Kasumi-1 (cell line): ENCODE measurements at regions not wholly inside any gene's neighbourhood (a gene's known extent, or its start where the extent isn't known, plus 50 kb on each side); places are given as distances from the start of the nearest gene placed in this dataset.
"Not testable (repeated sequence)": the region's sequence is repeated elsewhere in the genome, so short reads cannot be mapped to it uniquely, and the experiment has no call there.

Experiments
- DNase-seq, 2 experiments: peaks; one replicate each; lab custom pipeline; 2025; lab: John Stamatoyannopoulos, UW

DNA sequence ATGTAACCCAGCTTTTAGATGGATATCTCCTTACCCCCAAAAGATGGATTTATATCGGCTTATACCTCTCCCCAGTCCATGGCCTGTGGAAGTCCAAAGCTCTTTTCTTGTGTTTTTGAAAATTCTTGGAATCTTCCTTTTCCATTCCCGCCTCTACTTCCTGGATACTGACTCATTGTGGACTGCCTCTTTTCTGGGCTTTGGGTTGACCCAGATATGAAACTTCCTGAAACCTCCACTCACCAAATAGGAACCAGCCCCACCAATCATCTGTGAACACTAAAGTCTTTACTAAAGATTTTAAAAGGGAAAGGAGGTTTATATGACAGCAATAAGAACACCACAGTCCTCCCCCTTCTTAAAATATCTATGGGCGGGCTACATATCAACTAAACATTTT lies 163.4 kb upstream of the SYN3 start:
- no peak for DNase-seq

GRCh38 chr22:33220476-33221080 lies 162.4 kb upstream of the SYN3 start:
- DNase-seq, result no peak

- no peak for DNase-seq
These were observed 161.6 kb upstream of the SYN3 start for GRCh38 chr22:33219648-33220384.

- no peak for DNase-seq
These were observed 155.3 kb upstream of the SYN3 start for GRCh38 chr22:33213383-33214075.

DNA sequence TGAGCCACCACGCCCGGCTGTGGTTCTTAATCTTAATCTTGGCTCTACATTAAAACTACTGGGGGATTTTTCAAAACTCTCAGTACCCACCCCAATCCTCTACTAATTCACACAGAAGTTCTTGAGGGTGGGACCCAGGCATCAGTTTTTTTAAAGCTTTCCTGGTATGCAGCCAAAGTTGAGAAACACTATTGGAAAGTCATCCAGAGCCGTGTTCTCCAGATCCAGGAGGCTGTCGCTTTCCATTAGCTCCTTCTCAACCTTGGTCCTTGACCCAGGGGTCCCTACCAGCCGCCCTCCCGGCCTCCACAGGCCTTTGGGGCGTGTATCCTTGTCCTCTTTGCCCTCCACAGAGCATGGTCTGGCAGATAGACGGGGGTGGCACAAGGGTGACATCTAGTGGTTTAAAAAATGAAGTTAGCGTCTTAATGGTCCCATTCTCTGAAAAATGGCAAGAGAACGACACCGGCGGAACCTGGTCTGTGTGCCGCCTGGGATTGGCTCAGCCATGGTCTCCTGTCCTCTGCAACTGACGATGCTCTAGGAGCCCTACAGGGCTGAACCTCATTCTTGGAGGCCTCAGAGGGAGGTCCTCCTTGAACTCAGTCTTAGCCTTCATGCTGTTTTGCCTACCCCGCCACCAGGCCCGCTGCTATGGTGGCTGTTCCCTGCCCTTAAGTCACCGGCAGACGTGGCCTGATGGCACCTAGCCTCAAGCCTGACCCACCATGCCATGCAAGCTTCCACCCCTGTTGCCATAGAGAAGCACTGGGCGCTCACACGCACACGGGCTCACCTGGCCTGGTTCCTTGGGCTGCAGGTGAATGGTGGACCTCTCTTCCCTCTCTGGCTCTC lies 152.0 kb upstream of the SYN3 start:
- DNase-seq, result peak; percentile 42 to 61

DNA sequence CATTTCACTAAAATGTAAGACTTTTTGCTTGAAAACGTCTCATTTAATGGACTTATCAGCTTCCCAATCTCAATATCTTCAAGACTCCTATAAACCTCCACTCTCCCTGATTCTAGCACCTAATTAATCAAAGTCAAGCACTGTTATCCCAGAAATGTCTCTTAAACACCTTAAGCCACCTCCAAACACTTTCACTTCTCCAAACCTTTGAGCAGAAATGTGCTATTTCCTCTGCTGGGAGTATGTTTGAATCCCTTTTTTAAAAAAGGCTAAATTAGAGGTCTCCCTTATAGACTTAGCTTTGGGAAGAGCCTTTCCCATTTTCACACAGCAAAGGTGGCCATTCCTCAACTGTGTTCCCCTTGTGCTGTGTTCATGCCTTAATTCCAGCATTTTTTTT lies 146.2 kb upstream of the SYN3 start:
- DNase-seq, result no peak

GRCh38 chr22:33202455-33202854 lies 144.3 kb upstream of the SYN3 start:
- no peak for DNase-seq

DNA sequence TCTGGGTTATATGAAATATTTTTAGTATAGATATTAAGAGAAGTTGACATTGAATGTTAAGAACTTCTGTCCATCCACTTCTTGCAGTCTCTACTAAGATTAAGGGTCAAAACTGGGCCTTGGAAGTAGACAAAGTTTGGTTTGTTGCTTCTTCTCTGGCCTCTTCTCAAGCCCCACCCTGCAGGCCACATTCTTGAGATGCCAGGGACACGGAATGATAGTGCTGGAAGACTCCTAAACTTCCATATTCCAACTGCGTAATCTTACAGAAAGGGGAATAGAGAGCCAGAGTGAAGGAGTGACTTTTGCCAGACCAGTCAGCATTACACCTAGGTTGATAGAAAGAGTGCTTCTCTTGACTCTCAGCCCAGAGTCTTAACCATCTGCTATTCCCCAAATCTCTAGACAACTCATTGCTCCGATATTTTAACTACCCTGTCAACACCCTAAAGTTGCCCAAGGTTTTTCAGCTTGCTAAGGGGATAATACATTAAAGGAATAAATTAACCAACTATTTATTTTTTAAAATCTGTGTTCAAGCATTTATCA lies 136.4 kb upstream of the SYN3 start:
- no peak for DNase-seq

- no peak for DNase-seq
These were observed 134.0 kb upstream of the SYN3 start for GRCh38 chr22:33192156-33192555.

DNA sequence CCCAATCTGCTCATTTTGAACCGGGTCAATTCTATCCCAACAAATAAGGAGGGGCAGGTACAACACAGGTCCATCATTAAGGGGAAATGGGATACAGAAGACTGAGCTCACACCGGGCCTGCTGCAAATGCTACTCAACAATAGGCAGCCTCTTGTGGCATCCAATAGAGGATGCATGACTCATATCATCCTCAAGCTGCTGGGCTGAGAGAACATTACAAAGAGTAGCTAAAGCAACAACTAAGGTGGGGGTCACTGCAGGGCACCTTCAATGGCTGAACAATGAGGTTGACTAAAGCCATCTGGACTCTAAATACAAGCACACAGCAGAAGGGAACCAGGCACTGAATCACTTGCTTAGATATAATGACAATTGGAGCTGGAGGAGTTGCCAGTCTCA lies 130.1 kb upstream of the SYN3 start:
- no peak for DNase-seq

GRCh38 chr22:33186816-33187215 lies 128.6 kb upstream of the SYN3 start:
- DNase-seq, result no peak

- no peak for DNase-seq
These were observed 122.2 kb upstream of the SYN3 start for GRCh38 chr22:33180356-33180755.

GRCh38 chr22:33167998-33168790 lies 110.0 kb upstream of the SYN3 start:
- DNase-seq, result no peak

DNA sequence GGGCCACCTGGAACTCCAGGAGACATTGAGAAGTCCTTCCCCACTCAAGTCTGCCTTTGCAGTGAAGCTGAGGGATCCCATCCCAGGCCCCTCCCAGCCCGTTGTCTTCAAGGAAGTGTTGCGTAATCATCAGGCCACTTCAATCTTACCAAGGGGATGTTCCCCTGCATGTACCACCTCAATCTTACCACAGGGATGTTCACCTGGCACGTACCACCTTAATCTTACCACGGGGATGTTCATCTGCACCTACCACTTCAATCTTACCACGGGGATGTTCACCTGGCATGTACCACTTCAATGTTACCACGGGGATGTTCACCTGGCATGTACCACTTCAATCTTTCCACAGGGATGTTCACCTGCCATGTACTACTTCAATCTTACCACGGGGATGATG lies 108.0 kb upstream of the SYN3 start:
- DNase-seq, result no peak

DNA sequence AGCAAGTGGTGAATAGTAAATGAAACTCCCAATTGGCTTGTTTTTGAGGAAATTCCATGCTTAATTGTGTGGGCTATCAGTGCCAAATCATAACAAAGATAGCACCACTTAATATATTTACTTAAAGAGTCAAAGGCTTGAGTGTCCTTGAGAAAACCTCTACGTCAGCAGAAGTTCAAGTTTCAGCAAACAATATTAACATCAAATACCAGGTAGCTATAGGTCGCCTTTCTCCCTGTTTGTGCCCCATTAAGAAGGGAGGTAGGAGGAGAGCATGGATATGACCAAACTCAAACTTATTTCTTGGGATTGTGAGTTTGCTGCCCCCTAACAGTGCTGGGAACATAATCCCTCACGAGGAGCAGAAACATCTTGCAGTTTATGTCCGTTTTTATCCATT lies 105.6 kb upstream of the SYN3 start:
- DNase-seq, result no peak

DNA sequence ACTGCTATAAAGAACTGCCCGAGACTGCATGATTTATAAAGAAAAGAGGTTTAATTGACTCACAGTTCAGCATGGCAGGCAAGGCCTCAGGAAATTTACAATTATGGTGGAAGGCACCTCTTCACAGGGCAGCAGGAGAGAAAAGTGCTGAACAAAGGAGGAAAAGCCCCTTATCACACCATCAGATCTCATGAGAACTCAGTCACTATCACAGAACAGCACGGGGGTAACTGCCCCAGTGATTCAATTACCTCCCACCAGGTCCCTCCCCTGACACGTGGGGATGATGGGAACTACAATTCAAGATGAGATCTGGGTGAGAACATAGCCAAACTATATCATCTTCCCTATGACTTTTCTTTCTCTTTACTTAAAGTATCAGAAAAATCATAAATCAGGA lies 104.0 kb upstream of the SYN3 start:
- DNase-seq, result no peak

DNA sequence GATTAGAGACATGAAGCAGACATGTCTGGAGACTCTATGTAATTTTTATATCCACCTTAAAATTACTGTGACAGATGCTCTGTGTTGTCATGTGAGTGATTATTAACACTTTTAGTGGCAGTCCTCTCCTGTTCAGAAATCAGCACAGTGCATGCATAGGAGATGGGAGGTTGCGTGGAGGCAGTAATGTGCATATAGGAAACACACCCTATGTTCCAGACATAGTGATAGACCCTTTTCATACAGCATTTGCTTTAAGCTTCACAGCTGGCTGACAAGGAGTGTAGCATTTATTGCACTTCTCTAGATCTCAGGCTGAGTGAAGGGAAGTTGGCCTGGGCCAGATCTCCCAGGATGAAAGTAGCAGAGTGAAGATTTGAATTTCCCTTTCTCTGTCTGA lies 102.3 kb upstream of the SYN3 start:
- no peak for DNase-seq

DNA sequence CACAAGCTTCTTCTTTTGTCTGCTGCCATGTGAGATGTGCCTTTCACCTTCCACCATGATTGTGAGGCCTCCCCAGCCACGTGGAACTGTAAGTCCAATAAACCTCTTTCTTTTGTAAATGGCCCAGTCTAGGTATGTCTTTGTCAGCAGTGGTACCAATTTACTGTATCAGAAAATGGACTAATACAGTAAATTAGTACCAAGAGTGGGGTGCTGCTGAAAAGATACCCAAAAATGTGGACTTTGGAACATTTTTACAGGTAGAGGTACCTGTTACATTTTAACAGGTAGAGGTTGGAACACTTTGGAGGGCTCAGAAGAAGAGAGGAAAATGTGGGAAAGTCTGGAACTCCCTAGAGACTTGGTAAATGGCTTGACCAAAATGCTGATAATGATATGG lies 96.8 kb upstream of the SYN3 start:
- not testable (repeated sequence) for DNase-seq

DNA sequence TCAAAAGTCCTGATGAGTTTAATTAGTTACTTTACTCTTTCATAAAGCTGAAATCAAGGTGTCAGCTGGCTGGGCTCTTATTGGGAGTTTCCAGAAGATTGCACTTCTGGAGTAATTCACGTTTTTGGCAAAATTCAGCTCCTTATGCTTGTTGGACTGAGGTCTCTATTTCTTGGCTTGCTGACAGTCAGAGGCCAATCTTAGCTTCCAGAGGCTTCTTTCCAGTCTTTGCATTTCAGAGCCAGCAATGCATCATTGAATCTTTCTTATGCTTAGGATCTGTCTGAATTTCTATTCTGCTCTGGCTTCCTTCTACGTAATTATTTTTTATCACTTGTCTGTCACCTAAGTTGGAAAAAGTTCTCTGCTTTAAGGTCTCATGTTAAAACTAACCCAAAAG lies 91.4 kb upstream of the SYN3 start:
- no peak for DNase-seq

GRCh38 chr22:33144721-33145120 lies 86.5 kb upstream of the SYN3 start:
- no peak for DNase-seq

GRCh38 chr22:33142282-33143055 lies 84.3 kb upstream of the SYN3 start:
- DNase-seq, result no peak
